Neural crest cell (in vitro differentiated cells): ENCODE measurements at regions not wholly inside any gene's neighbourhood (a gene's known extent, or its start where the extent isn't known, plus 50 kb on each side); places are given as distances from the start of the nearest gene placed in this dataset.

Experiments used
- DNase-seq: peaks from one replicate; pipeline ENCODE4 v3.0.0; 2021; ENCODE audit warnings: low read depth, mixed read lengths, low spot score
- H3K27ac Mint-ChIP-seq: one replicate; pipeline ENCODE4 v1.8.0; 2021; ENCODE audit warnings: mild to moderate bottlenecking, mixed read lengths; ENCODE audit not compliant: unreplicated experiment
- H3K27me3 Mint-ChIP-seq: 2 replicates; pipeline ENCODE4 v1.8.0; 2021; ENCODE audit warnings: low read depth, mild to moderate bottlenecking, mixed read lengths
- H3K36me3 Mint-ChIP-seq: 2 replicates; pipeline ENCODE4 v1.8.0; 2021; ENCODE audit warnings: low read depth, mild to moderate bottlenecking, mixed read lengths
- H3K4me1 Mint-ChIP-seq: 2 replicates; pipeline ENCODE4 v1.8.0; 2021; ENCODE audit warnings: mixed read lengths
- H3K4me3 Mint-ChIP-seq: one replicate; pipeline ENCODE4 v1.8.0; 2021; ENCODE audit warnings: mild to moderate bottlenecking, mixed read lengths
- H3K9me3 Mint-ChIP-seq: 2 replicates; pipeline ENCODE4 v1.8.0; 2021; ENCODE audit warnings: mixed read lengths
- CTCF ChIP-seq: fragments of 200-600 bp; sonication (generic); conservative IDR thresholded peaks from 2 replicates; pipeline ENCODE4 v1.5.0; 2021; ENCODE audit warnings: antibody characterized with exemption, mild to moderate bottlenecking

- Mint-ChIP-seq H3K4me1 (no peaks in the 10 kb centered on the region), H3K27ac (no peak overlapping the region), H3K36me3 (no peaks in the 10 kb centered on the region), H3K4me3 (no peak overlapping the region), H3K9me3 (peaks cover 5% of the 10 kb centered on the region), H3K27me3 (no peaks in the 10 kb centered on the region)
- no peak for TF ChIP-seq CTCF
- no peak for DNase-seq
These were observed 202.6 kb upstream of the STEAP4 start for GRCh38 chr7:88509341-88509740.

- DNase-seq: no peak
- Mint-ChIP-seq H3K4me1 (no peaks in the 10 kb centered on the region), H3K27ac (no peak overlapping the region), H3K27me3 (no peaks in the 10 kb centered on the region), H3K4me3 (no peak overlapping the region), H3K36me3 (no peaks in the 10 kb centered on the region), H3K9me3 (peaks cover 8% of the 10 kb centered on the region)
- TF ChIP-seq CTCF: no peak
These were observed 193.4 kb upstream of the STEAP4 start for GRCh38 chr7:88500131-88500530.

GRCh38 chr7:88495881-88496725 is 189.4 kb upstream of the STEAP4 start:
- no peaks in the 10 kb centered on the region for H3K36me3 Mint-ChIP-seq
- DNase-seq: no peak
- H3K27me3 Mint-ChIP-seq: no peaks in the 10 kb centered on the region
- no peaks in the 10 kb centered on the region for H3K9me3 Mint-ChIP-seq
- no peak for TF ChIP-seq CTCF
- H3K27ac Mint-ChIP-seq: no peak overlapping the region
- no peak overlapping the region for H3K4me3 Mint-ChIP-seq
- H3K4me1 Mint-ChIP-seq: no peaks in the 10 kb centered on the region

GRCh38 chr7:88492153-88492552 is 185.5 kb upstream of the STEAP4 start:
- no peak overlapping the region for H3K4me3 Mint-ChIP-seq
- no peak overlapping the region for H3K27ac Mint-ChIP-seq
- no peak for DNase-seq
- no peaks in the 10 kb centered on the region for H3K36me3 Mint-ChIP-seq
- H3K4me1 Mint-ChIP-seq: no peaks in the 10 kb centered on the region
- no peak for TF ChIP-seq CTCF
- H3K9me3 Mint-ChIP-seq: peaks cover 2% of the 10 kb centered on the region
- H3K27me3 Mint-ChIP-seq: no peaks in the 10 kb centered on the region

- Mint-ChIP-seq H3K4me3 (no peak overlapping the region), H3K9me3 (peaks cover 2% of the 10 kb centered on the region), H3K4me1 (no peaks in the 10 kb centered on the region), H3K36me3 (no peaks in the 10 kb centered on the region), H3K27me3 (no peaks in the 10 kb centered on the region), H3K27ac (no peak overlapping the region)
- DNase-seq: no peak
- no peak for TF ChIP-seq CTCF
These were observed 184.2 kb upstream of the STEAP4 start for GRCh38 chr7:88490874-88491273.
